Esophagus muscularis mucosa (tissue), 4 donors: ENCODE measurements at regions not wholly inside any gene's neighbourhood (a gene's known extent, or its start where the extent isn't known, plus 50 kb on each side); places are given as distances from the start of the nearest gene placed in this dataset.

ENCODE experiments used
- DNase-seq: peaks from one replicate; pipeline ENCODE4 v3.0.0-alpha.2; 2017; ENCODE audit errors: extremely low spot score
- H3K27ac ChIP-seq, 4 donors: fragments of 200-600 bp; sonication (generic); replicated peaks in 1 of 4; 1 replicate in 3 of 4; 2 replicates in 1 of 4; pipeline ENCODE4 v1.5.1; 2016 to 2019; ENCODE audit warnings: mild to moderate bottlenecking in 1 of 4
- H3K27me3 ChIP-seq, 4 donors: fragments of 200-600 bp; sonication (generic); one replicate each; pipeline versions ENCODE4 v1.5.1 to v1.6.0; 2016 to 2019
- H3K36me3 ChIP-seq, 4 donors: fragments of 200-600 bp; sonication (generic); one replicate each; pipeline ENCODE4 v1.5.1; 2016 to 2019
- H3K4me1 ChIP-seq, 4 donors: fragments of 200-600 bp; sonication (generic); one replicate each; pipeline ENCODE4 v1.5.1; 2016 to 2019
- H3K4me3 ChIP-seq, 4 donors: fragments of 200-600 bp; sonication (generic); 1 replicate in 2 of 4; 2 replicates in 2 of 4; pipeline ENCODE4 v1.5.1; 2016 to 2019; ENCODE audit warnings: mild to moderate bottlenecking in 4 of 4, moderate library complexity in 1 of 4
- H3K9me3 ChIP-seq, 4 donors: fragments of 200-600 bp; sonication (generic); 1 replicate in 3 of 4; 2 replicates in 1 of 4; pipeline ENCODE4 v1.5.1; 2016 to 2019
- EP300 ChIP-seq: sonication (generic); formaldehyde crosslinking; IDR thresholded peaks from one replicate; pipeline ENCODE4 v1.6.1; 2017; ENCODE audit warnings: antibody characterized with exemption
- POLR2A ChIP-seq: fragments of 450-650 bp; IDR thresholded peaks from one replicate; pipeline ENCODE4 v1.6.1; 2017; ENCODE audit warnings: antibody characterized with exemption, moderate library complexity, mild to moderate bottlenecking, low read depth
- POLR2AphosphoS5 ChIP-seq, 2 donors: sonication (generic); formaldehyde crosslinking; IDR thresholded peaks; one replicate each; pipeline ENCODE4 v1.6.1; 2017; ENCODE audit warnings: antibody characterized with exemption in 2 of 2
- WGBS: methylation state at CpG from one replicate; pipeline ENCODE4 v1.1.5; 2018; 5-methylcytosine and 5-hydroxymethylcytosine counted together
- intact Hi-C: fragments of 100-400 bp; cut with DNase I; formaldehyde crosslinking; loops from one replicate; pipeline ENCODE4 v1.15.1; 2023
- TF ChIP-seq, protein P1 (sequence below), 3 experiments: fragments of 200-600 bp in 2 of 3; fragments of 450-650 bp in 1 of 3; sonication (generic) in 2 of 3; IDR thresholded peaks; one replicate each; pipeline ENCODE4 v1.5.1; 2017 to 2019; ENCODE audit warnings: antibody characterized with exemption in 3 of 3, mild to moderate bottlenecking in 2 of 3, moderate library complexity in 1 of 3

GRCh38 chr2:54059504-54059903, 55.9 kb upstream of the ACYP2 start:
- Histone ChIP-seq H3K27ac (no peak overlapping the region), H3K4me1 (peaks cover 0 to 18% (median 10%) of the 10 kb centered on the region in 4 donors), H3K4me3 (no peak overlapping the region), H3K36me3 (no peaks in the 10 kb centered on the region), H3K27me3 (no peaks in the 10 kb centered on the region), H3K9me3 (no peaks in the 10 kb centered on the region)
- intact Hi-C loops = no loop called here
- no peak for DNase-seq
- no peak for TF ChIP-seq EP300
- TF ChIP-seq POLR2A = no peak
- TF ChIP-seq, protein P1, sequence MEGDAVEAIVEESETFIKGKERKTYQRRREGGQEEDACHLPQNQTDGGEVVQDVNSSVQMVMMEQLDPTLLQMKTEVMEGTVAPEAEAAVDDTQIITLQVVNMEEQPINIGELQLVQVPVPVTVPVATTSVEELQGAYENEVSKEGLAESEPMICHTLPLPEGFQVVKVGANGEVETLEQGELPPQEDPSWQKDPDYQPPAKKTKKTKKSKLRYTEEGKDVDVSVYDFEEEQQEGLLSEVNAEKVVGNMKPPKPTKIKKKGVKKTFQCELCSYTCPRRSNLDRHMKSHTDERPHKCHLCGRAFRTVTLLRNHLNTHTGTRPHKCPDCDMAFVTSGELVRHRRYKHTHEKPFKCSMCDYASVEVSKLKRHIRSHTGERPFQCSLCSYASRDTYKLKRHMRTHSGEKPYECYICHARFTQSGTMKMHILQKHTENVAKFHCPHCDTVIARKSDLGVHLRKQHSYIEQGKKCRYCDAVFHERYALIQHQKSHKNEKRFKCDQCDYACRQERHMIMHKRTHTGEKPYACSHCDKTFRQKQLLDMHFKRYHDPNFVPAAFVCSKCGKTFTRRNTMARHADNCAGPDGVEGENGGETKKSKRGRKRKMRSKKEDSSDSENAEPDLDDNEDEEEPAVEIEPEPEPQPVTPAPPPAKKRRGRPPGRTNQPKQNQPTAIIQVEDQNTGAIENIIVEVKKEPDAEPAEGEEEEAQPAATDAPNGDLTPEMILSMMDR (IDR thresholded peaks at IDR 0.05) = no peak
- no peak for TF ChIP-seq POLR2AphosphoS5 (IDR thresholded peaks at IDR 0.05)
- 100% methylated on average over 3 of the region's 3 CpGs for WGBS

GRCh38 chr2:54058449-54058848, 57.0 kb upstream of the ACYP2 start:
- H3K27ac ChIP-seq = no peak overlapping the region
- no peaks in the 10 kb centered on the region for H3K9me3 ChIP-seq
- intact Hi-C loops = no loop called here
- H3K4me1 ChIP-seq = peaks cover 0 to 21% (median 18%) of the 10 kb centered on the region in 4 donors
- DNase-seq = no peak
- 98% methylated on average over 1 of the region's 1 CpG for WGBS
- H3K36me3 ChIP-seq = no peaks in the 10 kb centered on the region
- TF ChIP-seq POLR2A = no peak
- no peak for TF ChIP-seq EP300
- TF ChIP-seq, protein P1 (IDR thresholded peaks at IDR 0.05) = no peak
- no peak for TF ChIP-seq POLR2AphosphoS5 (IDR thresholded peaks at IDR 0.05)
- no peaks in the 10 kb centered on the region for H3K27me3 ChIP-seq
- H3K4me3 ChIP-seq = no peak overlapping the region

DNA sequence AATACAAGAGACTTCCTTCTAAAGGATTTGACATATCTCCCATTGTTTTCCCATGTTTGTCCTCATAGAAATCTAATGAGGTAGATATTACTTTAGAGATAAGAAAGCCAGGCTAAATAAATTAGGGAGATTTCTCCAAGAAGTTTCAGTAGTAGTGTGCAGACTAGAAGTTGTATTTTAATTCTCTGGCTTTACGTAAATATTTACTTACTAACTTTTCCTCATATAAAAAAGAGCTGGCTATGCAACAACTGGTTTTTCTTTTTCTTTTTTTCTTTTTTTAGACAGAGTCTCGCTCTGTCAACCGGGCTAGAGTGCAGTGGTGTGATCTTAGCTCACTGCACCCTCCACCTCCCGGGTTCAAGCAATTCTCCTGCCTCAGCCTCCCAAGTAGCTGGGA, 60.6 kb upstream of the ACYP2 start:
- TF ChIP-seq, protein P1 (IDR thresholded peaks at IDR 0.05) = no peak
- TF ChIP-seq POLR2AphosphoS5 (IDR thresholded peaks at IDR 0.05) (no peak), EP300 (no peak), POLR2A (no peak)
- Histone ChIP-seq H3K4me3 (no peak overlapping the region), H3K27me3 (no peaks in the 10 kb centered on the region), H3K27ac (peak overlapping the region in 1 of 4 donors; percentile 30), H3K9me3 (no peaks in the 10 kb centered on the region), H3K4me1 (peaks cover 0 to 21% (median 21%) of the 10 kb centered on the region in 4 donors), H3K36me3 (peaks cover 0 to 24% (median 14%) of the 10 kb centered on the region in 4 donors)
- intact Hi-C loops = no loop called here
- no peak for DNase-seq
- WGBS = 89% methylated on average over 4 of the region's 4 CpGs

DNA sequence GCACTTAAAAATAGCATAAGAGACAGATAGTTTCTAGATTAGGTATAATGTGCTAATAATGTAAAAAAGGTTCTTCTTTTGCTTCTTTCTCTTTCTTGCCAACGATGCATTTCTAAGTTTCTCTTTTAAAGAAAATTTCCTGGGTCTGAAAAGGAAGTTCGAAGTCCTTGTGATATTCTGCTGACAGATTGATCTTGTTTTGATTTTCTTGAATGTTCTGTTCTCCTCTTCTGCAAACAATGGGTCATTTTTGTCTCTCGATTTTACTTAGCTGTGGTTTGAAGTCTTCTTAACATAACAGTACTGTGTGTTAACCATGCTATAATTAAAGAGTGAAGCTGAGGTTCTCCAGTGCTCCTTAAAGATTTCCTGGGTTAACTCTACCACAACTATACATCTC, 61.1 kb upstream of the ACYP2 start:
- 37% methylated on average over 3 of the region's 3 CpGs for WGBS
- peaks cover 0 to 24% (median 14%) of the 10 kb centered on the region in 4 donors for H3K36me3 ChIP-seq
- peak overlapping the region in 2 of 4 donors; percentile 30 to 32 for H3K27ac ChIP-seq
- no peaks in the 10 kb centered on the region for H3K9me3 ChIP-seq
- DNase-seq = no peak
- TF ChIP-seq, protein P1 (IDR thresholded peaks at IDR 0.05) = no peak
- no peak for TF ChIP-seq POLR2AphosphoS5 (IDR thresholded peaks at IDR 0.05)
- no peak for TF ChIP-seq POLR2A
- TF ChIP-seq EP300 = no peak
- H3K4me1 ChIP-seq = peaks cover 0 to 21% (median 21%) of the 10 kb centered on the region in 4 donors
- intact Hi-C loops = no loop called here
- H3K27me3 ChIP-seq = no peaks in the 10 kb centered on the region
- no peak overlapping the region for H3K4me3 ChIP-seq

DNA sequence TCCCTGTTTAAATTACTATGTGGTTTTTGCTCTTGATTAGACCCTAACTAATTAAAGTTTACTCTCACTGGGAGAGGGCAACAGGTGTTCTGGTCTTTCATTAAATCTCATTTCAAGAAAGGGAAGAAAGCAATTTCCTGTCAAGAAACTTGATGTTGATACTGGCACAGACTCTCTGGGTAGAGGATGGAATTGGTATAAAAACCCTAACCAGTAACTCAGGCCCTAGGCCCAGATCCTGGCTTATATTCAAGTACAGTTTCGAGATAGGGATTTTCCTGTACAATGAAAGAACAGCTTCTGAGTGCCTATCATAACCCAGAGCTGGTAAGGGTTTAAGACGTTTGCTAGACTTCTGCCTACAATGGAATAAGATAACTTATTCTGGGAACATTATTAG, 61.6 kb upstream of the ACYP2 start:
- intact Hi-C loops = no loop called here
- no peak for DNase-seq
- peaks cover 0 to 24% (median 14%) of the 10 kb centered on the region in 4 donors for H3K36me3 ChIP-seq
- peak overlapping the region in 3 of 4 donors; percentile 10 to 32 (median 30) for H3K27ac ChIP-seq
- H3K4me3 ChIP-seq = no peak overlapping the region
- no peaks in the 10 kb centered on the region for H3K9me3 ChIP-seq
- WGBS = 47% methylated on average over 2 of the region's 2 CpGs
- no peaks in the 10 kb centered on the region for H3K27me3 ChIP-seq
- peaks cover 0 to 21% (median 21%) of the 10 kb centered on the region in 4 donors for H3K4me1 ChIP-seq
- TF ChIP-seq POLR2AphosphoS5 (IDR thresholded peaks at IDR 0.05) (no peak), EP300 (no peak), POLR2A (no peak)
- TF ChIP-seq, protein P1 (IDR thresholded peaks at IDR 0.05) = no peak
